H1 (cell line): ENCODE measurements at regions not wholly inside any gene's neighbourhood (a gene's known extent, or its start where the extent isn't known, plus 50 kb on each side); places are given as distances from the start of the nearest gene placed in this dataset.

ENCODE experiments used
- POLR2A ChIP-seq, 2 experiments: IDR thresholded peaks; 1 replicate in 1 of 2; 2 replicates in 1 of 2; pipeline ENCODE4 v1.6.1; 2011; ENCODE audit warnings: low read depth in 2 of 2, low read length in 2 of 2, mild to moderate bottlenecking in 2 of 2; ENCODE audit errors: control extremely low read depth in 1 of 2
- POLR2AphosphoS5 ChIP-seq: IDR thresholded peaks from 2 replicates; pipeline ENCODE4 v1.6.1; 2011; ENCODE audit warnings: low read depth, low read length
- SUZ12 ChIP-seq: fragments of 200-600 bp; sonication (generic); IDR thresholded peaks from 2 replicates; pipeline ENCODE4 v1.6.1; 2012; ENCODE audit warnings: mild to moderate bottlenecking, inconsistent platforms, low read length, moderate library complexity, mixed read lengths
- ZNF274 ChIP-seq: IDR thresholded peaks from 2 replicates; pipeline ENCODE4 v1.7.0; 2012; ENCODE audit warnings: low read length, borderline replicate concordance; ENCODE audit errors: extremely low read depth
- TF ChIP-seq, protein P1 (sequence below), 3 experiments: IDR thresholded peaks; 1 replicate in 2 of 3; 2 replicates in 1 of 3; pipeline versions ENCODE4 v1.5.1 to v1.6.1; 2011; ENCODE audit warnings: low read length in 3 of 3, mild to moderate bottlenecking in 3 of 3, inconsistent platforms in 2 of 3, low read depth in 1 of 3, moderate library complexity in 1 of 3; ENCODE audit not compliant: insufficient read depth in 1 of 3; ENCODE audit errors: control extremely low read depth in 1 of 3

- TF ChIP-seq POLR2AphosphoS5: no peak
- TF ChIP-seq POLR2A (IDR thresholded peaks at IDR 0.05; ENCODE audit: control extremely low read depth in 1 of 2, low read depth in 2 of 2, low read length in 2 of 2): no peak
- no peak for TF ChIP-seq SUZ12
- TF ChIP-seq, protein P1, sequence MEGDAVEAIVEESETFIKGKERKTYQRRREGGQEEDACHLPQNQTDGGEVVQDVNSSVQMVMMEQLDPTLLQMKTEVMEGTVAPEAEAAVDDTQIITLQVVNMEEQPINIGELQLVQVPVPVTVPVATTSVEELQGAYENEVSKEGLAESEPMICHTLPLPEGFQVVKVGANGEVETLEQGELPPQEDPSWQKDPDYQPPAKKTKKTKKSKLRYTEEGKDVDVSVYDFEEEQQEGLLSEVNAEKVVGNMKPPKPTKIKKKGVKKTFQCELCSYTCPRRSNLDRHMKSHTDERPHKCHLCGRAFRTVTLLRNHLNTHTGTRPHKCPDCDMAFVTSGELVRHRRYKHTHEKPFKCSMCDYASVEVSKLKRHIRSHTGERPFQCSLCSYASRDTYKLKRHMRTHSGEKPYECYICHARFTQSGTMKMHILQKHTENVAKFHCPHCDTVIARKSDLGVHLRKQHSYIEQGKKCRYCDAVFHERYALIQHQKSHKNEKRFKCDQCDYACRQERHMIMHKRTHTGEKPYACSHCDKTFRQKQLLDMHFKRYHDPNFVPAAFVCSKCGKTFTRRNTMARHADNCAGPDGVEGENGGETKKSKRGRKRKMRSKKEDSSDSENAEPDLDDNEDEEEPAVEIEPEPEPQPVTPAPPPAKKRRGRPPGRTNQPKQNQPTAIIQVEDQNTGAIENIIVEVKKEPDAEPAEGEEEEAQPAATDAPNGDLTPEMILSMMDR (IDR thresholded peaks at IDR 0.05; ENCODE audit: control extremely low read depth in 1 of 3, insufficient read depth in 1 of 3, low read depth in 1 of 3, low read length in 3 of 3): no peak
- TF ChIP-seq ZNF274: no peak
Measured at GRCh38 chr3:96201463-96201862, 612.9 kb upstream of the EPHA6 start.
